Upper lobe of left lung (tissue), 6 donors: ENCODE measurements at regions not wholly inside any gene's neighbourhood (a gene's known extent, or its start where the extent isn't known, plus 50 kb on each side); places are given as distances from the start of the nearest gene placed in this dataset.
"Not testable (repeated sequence)": the region's sequence is repeated elsewhere in the genome, so short reads cannot be mapped to it uniquely, and the experiment has no call there.

ENCODE experiments used
- ATAC-seq, 2 donors: fragments of 200-7000 bp; cut with Tn5 transposase; one replicate each; pipeline ENCODE4 v1.9.1; 2022; ENCODE audit warnings: mild to moderate bottlenecking in 2 of 2, moderate library complexity in 2 of 2; ENCODE audit not compliant: low FRiP score in 2 of 2
- DNase-seq, 2 donors: peaks; one replicate each; pipeline ENCODE4 v3.0.0-alpha.2; 2019 to 2020
- H3K27ac ChIP-seq, 4 donors: fragments of 200-600 bp; sonication (generic); one replicate each; pipeline ENCODE4 v1.5.1; 2016 to 2019
- H3K27me3 ChIP-seq, 4 donors: fragments of 200-600 bp; sonication (generic); one replicate each; pipeline ENCODE4 v1.5.1; 2017 to 2019
- H3K36me3 ChIP-seq, 4 donors: fragments of 200-600 bp; sonication (generic); one replicate each; pipeline ENCODE4 v1.5.1; 2016 to 2019
- H3K4me1 ChIP-seq, 4 donors: fragments of 200-600 bp; sonication (generic); one replicate each; pipeline ENCODE4 v1.5.1; 2018 to 2019
- H3K4me3 ChIP-seq, 4 donors: fragments of 200-600 bp; sonication (generic); one replicate each; pipeline ENCODE4 v1.5.1; 2017 to 2019; ENCODE audit warnings: mild to moderate bottlenecking in 2 of 4, moderate library complexity in 1 of 4
- H3K9me3 ChIP-seq, 4 donors: fragments of 200-600 bp; sonication (generic); one replicate each; pipeline ENCODE4 v1.5.1; 2018 to 2019
- EP300 ChIP-seq, 4 donors: sonication (generic); formaldehyde crosslinking; IDR thresholded peaks; one replicate each; pipeline ENCODE4 v1.5.1; 2017; ENCODE audit warnings: antibody characterized with exemption in 4 of 4, control low read depth in 2 of 4
- POLR2A ChIP-seq, 4 donors: fragments of 450-650 bp; IDR thresholded peaks; one replicate each; pipeline ENCODE4 v1.5.1; 2016 to 2017; ENCODE audit warnings: antibody characterized with exemption in 4 of 4, mild to moderate bottlenecking in 2 of 4
- POLR2AphosphoS5 ChIP-seq, 2 donors: sonication (generic); formaldehyde crosslinking; IDR thresholded peaks; one replicate each; pipeline ENCODE4 v1.5.1; 2017; ENCODE audit warnings: antibody characterized with exemption in 2 of 2
- WGBS, 2 donors: methylation state at CpG; one replicate each; pipeline ENCODE4 v1.1.5; 2017 to 2018; 5-methylcytosine and 5-hydroxymethylcytosine counted together
- TF ChIP-seq, protein P1 (sequence below), 6 experiments: fragments of 450-650 bp in 4 of 6; fragments of 200-600 bp in 2 of 6; sonication (generic) in 2 of 6; IDR thresholded peaks; one replicate each; pipeline ENCODE4 v1.5.1; 2016 to 2019; ENCODE audit warnings: antibody characterized with exemption in 6 of 6
- donor health status: DM: no; HTN: no; CAD: no; lungs with moderate emphysema.
- donor health status: DM: no; HTN: yes; CAD: no; lungs with severe emphysema.

DNA sequence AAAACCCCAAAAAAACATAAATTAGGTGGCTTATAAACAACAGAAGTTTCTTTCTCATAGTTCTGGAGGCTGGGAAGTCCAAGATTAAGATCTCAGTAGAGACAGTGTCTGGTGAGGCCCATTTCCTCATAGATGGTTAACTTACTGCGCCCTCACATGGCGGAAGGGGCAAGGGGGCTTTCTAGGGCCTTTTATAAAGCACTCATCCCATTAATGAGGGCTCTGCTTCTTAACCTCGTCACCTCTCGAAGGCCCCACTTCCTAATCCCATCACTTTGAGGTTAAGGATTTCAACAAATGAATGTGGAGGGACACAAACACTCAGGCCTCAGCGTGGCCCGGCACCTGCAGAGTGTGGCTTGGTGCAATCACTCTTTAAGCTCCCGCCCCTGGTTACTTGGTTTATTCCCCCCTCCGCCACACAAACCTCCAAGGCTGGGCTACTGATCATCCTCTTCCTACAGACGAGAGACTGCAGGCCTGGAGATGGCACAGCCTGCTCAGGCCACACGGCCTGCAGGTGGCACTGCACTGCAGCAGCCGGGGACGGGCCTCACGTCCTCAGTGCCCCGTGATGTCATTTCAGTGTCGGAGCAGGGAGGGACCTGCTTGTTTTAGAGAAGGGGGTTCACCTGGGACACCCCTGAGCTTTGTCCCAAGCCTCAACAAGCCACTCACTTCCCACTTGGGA lies 188.9 kb upstream of the ZNF469 start:
- whole genome bisulfite sequencing, 2 donors: 30 to 55% methylated on average over 8 to 15 of the region's 15 CpGs
- H3K9me3 ChIP-seq, H3K36me3 ChIP-seq, H3K4me1 ChIP-seq, H3K27me3 ChIP-seq, H3K4me3 ChIP-seq: not testable (repeated sequence)
- DNase-seq (peak; percentile 44 to 88), ATAC-seq (peak; percentile 64 to 92)
- TF ChIP-seq, protein P1, sequence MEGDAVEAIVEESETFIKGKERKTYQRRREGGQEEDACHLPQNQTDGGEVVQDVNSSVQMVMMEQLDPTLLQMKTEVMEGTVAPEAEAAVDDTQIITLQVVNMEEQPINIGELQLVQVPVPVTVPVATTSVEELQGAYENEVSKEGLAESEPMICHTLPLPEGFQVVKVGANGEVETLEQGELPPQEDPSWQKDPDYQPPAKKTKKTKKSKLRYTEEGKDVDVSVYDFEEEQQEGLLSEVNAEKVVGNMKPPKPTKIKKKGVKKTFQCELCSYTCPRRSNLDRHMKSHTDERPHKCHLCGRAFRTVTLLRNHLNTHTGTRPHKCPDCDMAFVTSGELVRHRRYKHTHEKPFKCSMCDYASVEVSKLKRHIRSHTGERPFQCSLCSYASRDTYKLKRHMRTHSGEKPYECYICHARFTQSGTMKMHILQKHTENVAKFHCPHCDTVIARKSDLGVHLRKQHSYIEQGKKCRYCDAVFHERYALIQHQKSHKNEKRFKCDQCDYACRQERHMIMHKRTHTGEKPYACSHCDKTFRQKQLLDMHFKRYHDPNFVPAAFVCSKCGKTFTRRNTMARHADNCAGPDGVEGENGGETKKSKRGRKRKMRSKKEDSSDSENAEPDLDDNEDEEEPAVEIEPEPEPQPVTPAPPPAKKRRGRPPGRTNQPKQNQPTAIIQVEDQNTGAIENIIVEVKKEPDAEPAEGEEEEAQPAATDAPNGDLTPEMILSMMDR (IDR thresholded peaks at IDR 0.05): peak in 5 of 6 experiments; percentile 53 to 72 (median 58)
- peak overlapping the region in 1 of 4 donors; percentile 1 for H3K27ac ChIP-seq

DNA sequence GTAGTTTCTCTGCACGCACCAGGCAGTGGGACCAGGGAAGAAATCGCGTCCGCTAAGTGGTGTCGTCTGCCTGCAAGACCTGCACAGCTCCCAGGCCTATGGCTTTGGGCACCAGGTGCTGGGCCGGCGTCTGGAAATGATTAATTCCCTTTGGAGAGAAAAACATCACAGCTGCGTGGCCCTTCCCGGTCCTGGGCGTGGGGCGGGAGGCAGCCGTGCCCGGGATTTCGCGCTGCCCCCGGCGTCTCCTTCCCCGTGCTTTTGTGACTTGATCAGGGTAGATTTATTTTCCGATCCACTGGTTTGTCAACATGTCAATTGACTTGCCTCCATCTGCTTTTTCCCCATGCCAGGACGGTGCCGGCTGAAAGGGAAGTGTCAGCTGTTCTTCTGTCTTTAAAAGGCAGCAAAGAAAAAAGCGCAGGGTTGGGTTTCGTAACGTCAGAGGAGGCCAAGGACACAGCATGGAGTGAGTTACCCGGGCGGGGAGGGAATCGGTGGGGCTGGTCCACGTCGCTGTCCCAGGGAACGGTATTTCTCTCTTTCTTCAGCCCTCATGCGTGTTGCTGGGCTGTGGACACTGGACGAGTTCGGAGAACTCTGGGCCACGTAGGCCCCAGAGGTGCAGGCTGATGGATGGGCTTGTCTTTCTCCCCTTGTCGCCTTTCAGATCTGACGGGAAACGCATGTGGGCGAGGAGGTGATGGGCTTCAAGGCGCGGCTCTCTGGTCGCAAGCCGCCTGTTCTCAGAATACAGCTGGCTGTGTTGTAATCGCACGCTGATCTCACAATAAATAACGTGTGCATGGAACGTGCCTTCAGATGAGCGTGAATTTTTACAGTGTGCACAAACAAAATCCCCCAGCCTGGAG lies 188.1 kb upstream of the ZNF469 start:
- ATAC-seq: peak in 1 of 2 donors; percentile 58
- Histone ChIP-seq H3K36me3 (no peaks in the 10 kb centered on the region), H3K27me3 (no peaks in the 10 kb centered on the region), H3K4me3 (no peak overlapping the region), H3K27ac (peak overlapping the region in 1 of 4 donors; percentile 1), H3K4me1 (no peaks in the 10 kb centered on the region), H3K9me3 (no peaks in the 10 kb centered on the region)
- peak in 1 of 2 donors; percentile 30 for DNase-seq
- TF ChIP-seq, protein P1 (IDR thresholded peaks at IDR 0.05): no peak
- TF ChIP-seq POLR2AphosphoS5 (IDR thresholded peaks at IDR 0.05): peak; percentile 30 to 48
- TF ChIP-seq POLR2A (IDR thresholded peaks at IDR 0.05): no peak
- no peak for TF ChIP-seq EP300 (IDR thresholded peaks at IDR 0.05)
- WGBS, 2 donors: 61 to 63% methylated on average over 40 to 47 of the region's 47 CpGs

DNA sequence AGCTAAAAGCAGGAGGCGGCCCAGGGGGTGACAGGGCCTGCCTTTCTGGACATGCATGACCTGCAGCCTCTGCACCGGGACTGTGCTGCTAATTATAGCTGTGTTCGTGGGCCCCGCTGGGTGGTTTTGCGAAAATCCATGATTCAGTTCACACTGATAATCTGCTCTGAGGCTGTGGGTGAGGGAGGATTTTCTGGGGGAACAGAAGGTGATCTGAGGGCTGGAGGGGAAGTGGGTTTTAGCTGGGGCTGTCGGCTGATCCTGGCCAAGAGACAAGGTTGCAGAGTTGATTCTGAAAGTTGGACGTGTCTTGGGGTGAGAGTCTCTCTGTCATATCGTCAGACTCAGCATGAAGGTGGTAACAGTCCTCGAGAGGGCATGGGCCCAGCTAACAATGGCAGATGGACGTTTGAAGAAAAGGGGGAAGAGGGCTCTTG lies 187.5 kb upstream of the ZNF469 start:
- ATAC-seq: no peak
- TF ChIP-seq, protein P1 (IDR thresholded peaks at IDR 0.05): no peak
- TF ChIP-seq EP300 (IDR thresholded peaks at IDR 0.05): no peak
- no peak for TF ChIP-seq POLR2AphosphoS5 (IDR thresholded peaks at IDR 0.05)
- TF ChIP-seq POLR2A (IDR thresholded peaks at IDR 0.05): no peak
- 49 to 64% methylated on average over 6 to 10 of the region's 10 CpGs for WGBS, 2 donors

DNA sequence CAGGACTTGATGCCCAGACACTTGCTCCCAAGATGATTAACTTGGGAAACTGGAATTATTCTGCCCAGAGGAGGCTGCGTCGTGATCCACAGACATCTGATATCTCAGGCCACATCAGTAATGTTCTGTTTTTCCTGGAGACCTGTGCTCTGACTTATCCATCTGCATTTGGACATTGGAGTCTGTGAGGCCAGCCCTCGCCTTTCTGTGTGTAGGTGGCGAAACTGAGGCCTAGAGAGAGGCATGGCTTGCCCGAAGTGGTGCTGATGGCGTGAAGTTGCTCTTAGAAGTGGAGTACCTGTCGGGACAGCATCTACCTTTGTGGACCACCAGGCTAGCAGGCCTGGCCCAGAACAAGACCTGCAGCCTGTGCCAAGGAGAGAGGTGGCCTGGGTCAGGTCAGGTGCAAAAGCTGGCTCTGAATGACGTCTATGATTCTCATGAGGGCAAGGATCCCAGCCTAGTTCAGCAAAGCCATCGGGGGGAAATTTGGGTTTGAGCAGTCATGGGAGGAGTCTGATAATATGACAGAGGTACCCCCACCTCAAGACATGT lies 186.8 kb upstream of the ZNF469 start:
- 86 to 87% methylated on average over 6 to 9 of the region's 9 CpGs for WGBS, 2 donors
- no peaks in the 10 kb centered on the region for H3K36me3 ChIP-seq
- H3K9me3 ChIP-seq: no peaks in the 10 kb centered on the region
- H3K27ac ChIP-seq: no peak overlapping the region
- no peaks in the 10 kb centered on the region for H3K27me3 ChIP-seq
- TF ChIP-seq, protein P1 (IDR thresholded peaks at IDR 0.05): no peak
- TF ChIP-seq POLR2AphosphoS5 (IDR thresholded peaks at IDR 0.05) (no peak), EP300 (IDR thresholded peaks at IDR 0.05) (no peak), POLR2A (IDR thresholded peaks at IDR 0.05) (no peak)
- ATAC-seq: no peak
- no peaks in the 10 kb centered on the region for H3K4me1 ChIP-seq
- H3K4me3 ChIP-seq: no peak overlapping the region
- DNase-seq: no peak

More for the DNA sequence above, 187.5 kb upstream of the ZNF469 start:
- H3K36me3 ChIP-seq: no peaks in the 10 kb centered on the region
- no peaks in the 10 kb centered on the region for H3K4me1 ChIP-seq
- no peak overlapping the region for H3K4me3 ChIP-seq
- H3K27ac ChIP-seq: peak overlapping the region in 1 of 4 donors; percentile 1
- H3K27me3 ChIP-seq: no peaks in the 10 kb centered on the region
- no peaks in the 10 kb centered on the region for H3K9me3 ChIP-seq
- DNase-seq: no peak
